ENCODE measurements at regions not wholly inside any gene's neighbourhood (a gene's known extent, or its start where the extent isn't known, plus 50 kb on each side); places are given as distances from the start of the nearest gene placed in this dataset.
"Not testable (repeated sequence)": the region's sequence is repeated elsewhere in the genome, so short reads cannot be mapped to it uniquely, and the experiment has no call there.

DNA sequence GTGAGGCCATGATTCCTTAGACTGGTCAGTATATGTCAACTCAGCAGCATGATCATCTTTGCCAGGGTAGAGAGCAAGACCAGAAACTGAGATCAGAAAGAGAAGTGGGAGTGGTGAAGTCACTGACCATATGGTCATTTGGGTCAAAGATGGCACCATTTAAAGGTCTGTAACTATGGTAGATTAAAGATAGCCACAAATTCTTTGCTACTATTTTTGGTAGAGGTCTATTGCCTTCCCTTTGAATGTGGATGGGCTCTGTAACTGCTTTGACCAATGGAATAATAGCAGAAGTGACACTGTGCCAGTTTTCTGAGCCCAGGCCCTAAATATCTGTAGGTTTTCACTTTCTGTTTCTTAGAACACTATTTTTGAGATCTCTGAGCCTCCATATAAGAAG lies 117.6 kb downstream of the PCSK1 start:
- H3K9me3 ChIP-seq (ENCODE audit: control insufficient read depth in 2 of 3, insufficient read depth in 1 of 3, low read length in 3 of 3): peaks cover 0 to 5% (median 2%) of the 10 kb centered on the region in 3 donors
- no peaks in the 10 kb centered on the region for H3K4me1 ChIP-seq (ENCODE audit: control insufficient read depth in 2 of 3, insufficient read depth in 2 of 3, low read depth in 1 of 3, low read length in 3 of 3)
- FAIRE-seq: no peak
- intact Hi-C loops (cut with DNase I): no loop called here
- H3K27me3 ChIP-seq (ENCODE audit: control insufficient read depth, insufficient read depth, low read length): no peaks in the 10 kb centered on the region
- H3K36me3 ChIP-seq (ENCODE audit: control insufficient read depth in 2 of 3, insufficient read depth in 3 of 3, low read length in 3 of 3): no peaks in the 10 kb centered on the region
- no peak overlapping the region for H3K9ac ChIP-seq (ENCODE audit: low read length in 3 of 3)
- no peak overlapping the region for H3K27ac ChIP-seq (ENCODE audit: low read depth in 2 of 2, low read length in 2 of 2)
- no peak for DNase-seq
- TF ChIP-seq, protein P1, sequence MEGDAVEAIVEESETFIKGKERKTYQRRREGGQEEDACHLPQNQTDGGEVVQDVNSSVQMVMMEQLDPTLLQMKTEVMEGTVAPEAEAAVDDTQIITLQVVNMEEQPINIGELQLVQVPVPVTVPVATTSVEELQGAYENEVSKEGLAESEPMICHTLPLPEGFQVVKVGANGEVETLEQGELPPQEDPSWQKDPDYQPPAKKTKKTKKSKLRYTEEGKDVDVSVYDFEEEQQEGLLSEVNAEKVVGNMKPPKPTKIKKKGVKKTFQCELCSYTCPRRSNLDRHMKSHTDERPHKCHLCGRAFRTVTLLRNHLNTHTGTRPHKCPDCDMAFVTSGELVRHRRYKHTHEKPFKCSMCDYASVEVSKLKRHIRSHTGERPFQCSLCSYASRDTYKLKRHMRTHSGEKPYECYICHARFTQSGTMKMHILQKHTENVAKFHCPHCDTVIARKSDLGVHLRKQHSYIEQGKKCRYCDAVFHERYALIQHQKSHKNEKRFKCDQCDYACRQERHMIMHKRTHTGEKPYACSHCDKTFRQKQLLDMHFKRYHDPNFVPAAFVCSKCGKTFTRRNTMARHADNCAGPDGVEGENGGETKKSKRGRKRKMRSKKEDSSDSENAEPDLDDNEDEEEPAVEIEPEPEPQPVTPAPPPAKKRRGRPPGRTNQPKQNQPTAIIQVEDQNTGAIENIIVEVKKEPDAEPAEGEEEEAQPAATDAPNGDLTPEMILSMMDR (IDR thresholded peaks at IDR 0.05; ENCODE audit: borderline replicate concordance, extremely low read depth, insufficient read depth): no peak
- H3K4me3 ChIP-seq (ENCODE audit: low read length in 3 of 3): no peak overlapping the region

DNA sequence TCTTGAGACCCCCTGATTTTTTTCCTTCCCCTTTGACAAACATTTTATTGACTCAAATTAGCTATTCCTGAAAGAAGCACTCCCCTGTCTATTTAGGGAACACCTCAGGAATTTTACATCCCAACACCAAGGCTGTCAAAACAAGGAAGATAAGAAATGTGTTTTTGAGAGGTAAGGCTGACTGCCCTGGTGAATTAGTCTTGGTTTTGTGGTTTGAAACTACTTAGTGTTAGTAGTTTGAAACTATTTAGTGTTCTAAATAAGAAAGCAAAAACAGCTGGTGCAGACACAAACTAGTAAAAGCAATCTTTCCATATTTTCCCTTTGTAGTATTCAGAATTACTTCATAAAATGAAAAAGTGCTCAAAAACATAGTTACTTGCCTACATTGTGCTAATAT lies 120.7 kb downstream of the PCSK1 start:
- Histone ChIP-seq H3K27me3 (ENCODE audit: control insufficient read depth, insufficient read depth, low read length) (no peaks in the 10 kb centered on the region), H3K4me3 (ENCODE audit: low read length in 3 of 3) (no peak overlapping the region), H3K9me3 (ENCODE audit: control insufficient read depth in 2 of 3, insufficient read depth in 1 of 3, low read length in 3 of 3) (peaks cover 0 to 5% (median 2%) of the 10 kb centered on the region in 3 donors), H3K9ac (ENCODE audit: low read length in 3 of 3) (no peak overlapping the region), H3K4me1 (ENCODE audit: control insufficient read depth in 2 of 3, insufficient read depth in 2 of 3, low read depth in 1 of 3, low read length in 3 of 3) (no peaks in the 10 kb centered on the region), H3K36me3 (ENCODE audit: control insufficient read depth in 2 of 3, insufficient read depth in 3 of 3, low read length in 3 of 3) (no peaks in the 10 kb centered on the region), H3K27ac (ENCODE audit: low read depth in 2 of 2, low read length in 2 of 2) (no peak overlapping the region)
- no peak for FAIRE-seq
- no peak for DNase-seq
- TF ChIP-seq, protein P1 (IDR thresholded peaks at IDR 0.05; ENCODE audit: borderline replicate concordance, extremely low read depth, insufficient read depth): no peak
- intact Hi-C loops (cut with DNase I): no loop called here

DNA sequence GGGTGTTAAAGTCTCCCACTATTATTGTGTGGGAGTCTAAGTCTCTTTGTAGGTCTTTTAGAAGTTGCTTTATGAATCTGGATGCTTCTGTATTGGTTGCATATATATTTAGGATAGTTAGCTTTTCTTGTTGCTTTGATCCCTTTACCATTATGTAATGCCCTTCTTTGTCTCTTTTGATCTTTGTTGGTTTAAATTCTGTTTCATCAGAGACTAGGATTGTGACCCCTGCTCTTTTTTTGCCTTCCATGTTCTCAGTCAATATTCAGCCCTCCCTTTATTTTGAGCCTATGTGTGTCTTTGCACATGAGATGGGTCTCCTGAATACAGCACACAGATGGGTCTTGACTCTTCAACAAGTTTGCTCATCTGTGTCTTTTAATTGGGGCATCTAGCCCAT lies 126.0 kb downstream of the PCSK1 start:
- H3K27me3 ChIP-seq (ENCODE audit: control insufficient read depth, insufficient read depth, low read length); H3K4me1 ChIP-seq (ENCODE audit: control insufficient read depth in 2 of 3, insufficient read depth in 2 of 3, low read depth in 1 of 3, low read length in 3 of 3); H3K9ac ChIP-seq (ENCODE audit: low read length in 3 of 3); H3K36me3 ChIP-seq (ENCODE audit: control insufficient read depth in 2 of 3, insufficient read depth in 3 of 3, low read length in 3 of 3); FAIRE-seq; H3K4me3 ChIP-seq (ENCODE audit: low read length in 3 of 3); H3K27ac ChIP-seq (ENCODE audit: low read depth in 2 of 2, low read length in 2 of 2); DNase-seq; H3K9me3 ChIP-seq (ENCODE audit: control insufficient read depth in 2 of 3, insufficient read depth in 1 of 3, low read length in 3 of 3); intact Hi-C loops (cut with DNase I): not testable (repeated sequence)

DNA sequence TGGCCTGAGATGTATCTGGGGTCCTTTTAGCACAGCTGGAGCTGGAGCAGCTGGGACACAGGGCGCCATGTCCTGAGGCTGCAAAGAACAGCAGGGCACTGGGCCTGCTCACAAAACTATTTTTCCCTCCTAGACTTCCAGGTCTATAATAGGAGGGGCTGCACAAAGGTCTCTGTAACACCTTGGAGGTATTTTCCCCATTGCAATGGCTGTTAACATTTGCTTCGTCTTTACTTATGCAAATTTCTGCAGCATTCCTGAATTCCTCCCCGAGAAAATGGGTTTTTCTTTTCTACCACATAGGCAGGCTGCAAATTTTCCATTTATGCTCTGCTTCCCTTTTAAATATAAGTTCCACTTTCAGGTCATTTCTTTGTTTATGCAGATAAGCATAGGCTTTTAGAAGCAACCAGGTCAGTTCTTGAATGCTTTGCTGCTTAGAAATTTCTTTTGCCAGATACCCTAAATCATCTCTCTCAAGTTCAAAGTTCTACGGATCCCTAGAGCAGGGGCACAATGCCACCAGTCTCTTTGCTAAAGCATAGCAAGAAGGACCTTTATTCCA lies 130.8 kb downstream of the PCSK1 start:
- Histone ChIP-seq H3K27me3 (ENCODE audit: control insufficient read depth, insufficient read depth, low read length) (no peaks in the 10 kb centered on the region), H3K27ac (ENCODE audit: low read depth in 2 of 2, low read length in 2 of 2) (no peak overlapping the region), H3K4me1 (ENCODE audit: control insufficient read depth in 2 of 3, insufficient read depth in 2 of 3, low read depth in 1 of 3, low read length in 3 of 3) (no peaks in the 10 kb centered on the region), H3K9ac (ENCODE audit: low read length in 3 of 3) (no peak overlapping the region), H3K4me3 (ENCODE audit: low read length in 3 of 3) (no peak overlapping the region), H3K9me3 (ENCODE audit: control insufficient read depth in 2 of 3, insufficient read depth in 1 of 3, low read length in 3 of 3) (peaks cover 0 to 5% (median 0%) of the 10 kb centered on the region in 3 donors), H3K36me3 (ENCODE audit: control insufficient read depth in 2 of 3, insufficient read depth in 3 of 3, low read length in 3 of 3) (no peaks in the 10 kb centered on the region)
- TF ChIP-seq, protein P1 (IDR thresholded peaks at IDR 0.05; ENCODE audit: borderline replicate concordance, extremely low read depth, insufficient read depth): no peak
- intact Hi-C loops (cut with DNase I): no loop called here
- FAIRE-seq (no peak), DNase-seq (no peak)
